ENCODE measurements at regions not wholly inside any gene's neighbourhood (a gene's known extent, or its start where the extent isn't known, plus 50 kb on each side); places are given as distances from the start of the nearest gene placed in this dataset.
"Not testable (repeated sequence)": the region's sequence is repeated elsewhere in the genome, so short reads cannot be mapped to it uniquely, and the experiment has no call there.

GRCh38 chr6:146981981-146982380, 222.2 kb upstream of the STXBP5 start:
- ATAC-seq (no peak), DNase-seq (ENCODE audit: low spot score) (no peak)

- no peak for ATAC-seq
These were observed 219.8 kb upstream of the STXBP5 start for GRCh38 chr6:146984251-146984924.

DNA sequence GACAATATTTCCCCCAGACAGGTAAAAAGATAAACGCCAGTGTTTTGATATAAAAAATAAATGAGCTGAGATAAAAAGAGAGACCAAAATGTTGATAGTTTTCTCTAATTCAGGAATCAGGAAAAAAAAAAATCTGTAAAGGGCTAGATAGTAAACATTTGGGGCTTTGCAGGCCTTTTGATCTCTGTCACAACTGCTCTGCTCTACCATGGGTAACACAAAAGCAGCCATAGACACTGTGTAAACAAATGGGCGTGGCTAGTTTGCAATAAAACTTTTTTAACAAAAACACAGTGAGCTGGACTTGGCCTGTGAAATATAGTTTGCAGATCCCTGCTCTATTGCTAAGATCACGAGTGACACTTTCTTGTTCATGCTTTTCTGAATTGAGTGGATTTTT, 219.1 kb upstream of the STXBP5 start:
- ATAC-seq (no peak), DNase-seq (ENCODE audit: low spot score) (no peak)

More at GRCh38 chr6:146984251-146984924, 219.8 kb upstream of the STXBP5 start:
- no peak for DNase-seq (ENCODE audit: low spot score)

DNA sequence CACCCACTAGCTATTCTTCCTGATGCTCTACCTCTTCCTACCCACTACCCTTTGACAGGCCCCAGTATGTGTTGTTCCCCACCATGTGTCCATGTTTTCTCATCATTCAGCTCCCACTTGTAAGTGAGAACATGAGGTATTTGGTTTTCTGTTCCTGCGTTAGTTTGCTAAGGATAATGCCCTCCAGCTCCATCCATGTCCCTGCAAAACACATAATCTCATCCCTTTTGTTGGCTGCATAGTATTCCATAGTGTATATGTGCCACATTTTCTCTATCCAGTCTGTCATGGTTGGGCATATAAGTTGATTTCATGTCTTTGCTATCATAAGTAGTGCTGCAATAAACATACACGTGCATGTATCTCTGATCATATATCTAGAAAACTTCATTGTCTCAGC, 218.3 kb upstream of the STXBP5 start:
- DNase-seq (ENCODE audit: low spot score) (no peak), ATAC-seq (no peak)

GRCh38 chr6:146987938-146988337, 216.3 kb upstream of the STXBP5 start:
- DNase-seq (ENCODE audit: low spot score); ATAC-seq: not testable (repeated sequence)

DNA sequence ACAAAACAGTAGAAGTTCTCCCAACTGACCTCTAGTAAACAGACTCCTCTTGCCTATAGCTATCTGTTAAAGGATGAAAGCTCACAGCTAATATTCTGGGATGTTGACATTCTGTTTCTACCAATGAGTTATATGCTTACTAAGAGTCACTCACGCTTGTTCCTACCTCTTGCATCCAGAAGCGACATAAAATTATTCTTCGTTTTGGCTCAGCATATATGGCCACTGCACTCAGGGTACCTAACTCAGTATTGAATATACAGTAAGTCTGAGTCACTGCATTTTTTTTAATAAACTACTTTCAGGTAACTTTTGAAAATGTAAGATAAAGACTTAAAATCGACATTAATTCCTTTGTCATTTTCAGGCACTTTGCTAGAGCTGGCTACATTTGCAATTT, 214.4 kb upstream of the STXBP5 start:
- no peak for ATAC-seq

GRCh38 chr6:146990284-146990683, 213.9 kb upstream of the STXBP5 start:
- no peak for DNase-seq (ENCODE audit: low spot score)

More for the DNA sequence above, 214.4 kb upstream of the STXBP5 start:
- no peak for DNase-seq (ENCODE audit: low spot score)

DNA sequence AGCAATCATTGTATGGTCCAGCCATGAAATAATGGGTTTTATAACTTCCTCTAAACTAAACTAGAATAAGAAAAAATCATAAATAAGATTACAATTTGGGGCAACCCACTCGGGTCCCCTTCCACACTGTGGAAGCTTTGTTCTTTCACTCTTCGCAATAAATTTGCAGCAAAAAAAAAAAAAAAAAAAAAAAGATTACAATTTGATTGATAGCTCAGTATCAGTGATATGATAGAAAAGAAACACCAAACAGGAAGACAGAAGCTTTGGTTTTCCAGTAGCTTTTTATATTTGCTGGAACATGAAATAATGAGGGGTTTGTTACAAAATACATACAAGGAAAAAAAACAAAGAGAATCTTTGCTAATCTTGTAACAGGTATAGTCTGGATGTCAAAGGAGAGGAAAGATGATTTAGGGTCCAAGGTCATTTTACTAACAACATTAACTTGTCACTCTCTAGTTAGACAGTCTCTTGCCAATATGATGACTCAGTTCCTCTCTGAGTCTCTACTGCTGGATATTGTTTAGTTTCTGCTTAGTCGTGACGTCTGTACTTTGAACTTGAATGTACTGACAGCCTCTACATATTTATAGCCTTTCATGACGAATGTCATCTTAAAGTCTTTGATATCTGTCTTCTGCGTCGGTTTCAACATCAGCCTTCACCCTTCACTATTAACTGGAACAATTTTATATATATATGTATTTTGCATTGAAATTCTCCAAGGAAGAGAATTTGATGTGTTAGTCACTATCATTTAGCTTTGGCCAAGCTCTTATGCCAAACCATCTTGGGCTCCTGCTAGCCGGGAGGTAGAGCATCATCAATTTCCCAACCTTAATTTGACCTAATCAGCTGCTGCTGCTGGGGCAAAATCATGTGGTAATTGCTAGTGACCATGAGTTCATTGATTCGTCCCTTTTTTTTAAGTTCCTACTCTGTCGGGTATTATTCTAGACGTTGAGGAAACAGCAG, 213.1 kb upstream of the STXBP5 start:
- ATAC-seq (no peak), DNase-seq (ENCODE audit: low spot score) (no peak)

More at GRCh38 chr6:146990284-146990683, 213.9 kb upstream of the STXBP5 start:
- no peak for ATAC-seq

GRCh38 chr6:146997062-146997461, 207.2 kb upstream of the STXBP5 start:
- no peak for ATAC-seq

DNA sequence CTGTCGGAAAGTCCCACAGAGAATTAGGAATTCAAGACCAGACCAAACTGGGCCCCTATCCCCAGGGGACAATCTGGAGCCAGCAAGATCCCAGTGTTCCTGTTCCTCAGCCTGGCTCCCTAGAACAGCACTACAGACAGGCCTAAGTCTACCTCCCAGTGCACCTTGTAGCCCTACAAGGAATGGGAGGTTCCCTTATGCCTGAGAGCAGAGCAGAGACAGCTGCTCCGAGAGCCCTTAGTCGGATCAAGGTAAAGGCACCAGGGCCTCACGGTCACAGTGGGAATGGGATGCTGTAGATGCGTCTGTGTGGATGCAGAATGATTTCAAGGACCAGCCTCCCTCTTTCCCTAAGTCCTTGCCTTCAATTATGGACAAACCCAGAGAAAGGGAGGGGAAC, 204.5 kb upstream of the STXBP5 start:
- no peak for ATAC-seq
- DNase-seq (ENCODE audit: low spot score), result no peak

More at GRCh38 chr6:146997062-146997461, 207.2 kb upstream of the STXBP5 start:
- no peak for DNase-seq (ENCODE audit: low spot score)

GRCh38 chr6:147000545-147001488, 203.4 kb upstream of the STXBP5 start:
- DNase-seq (ENCODE audit: low spot score), result no peak
- ATAC-seq, result no peak

DNA sequence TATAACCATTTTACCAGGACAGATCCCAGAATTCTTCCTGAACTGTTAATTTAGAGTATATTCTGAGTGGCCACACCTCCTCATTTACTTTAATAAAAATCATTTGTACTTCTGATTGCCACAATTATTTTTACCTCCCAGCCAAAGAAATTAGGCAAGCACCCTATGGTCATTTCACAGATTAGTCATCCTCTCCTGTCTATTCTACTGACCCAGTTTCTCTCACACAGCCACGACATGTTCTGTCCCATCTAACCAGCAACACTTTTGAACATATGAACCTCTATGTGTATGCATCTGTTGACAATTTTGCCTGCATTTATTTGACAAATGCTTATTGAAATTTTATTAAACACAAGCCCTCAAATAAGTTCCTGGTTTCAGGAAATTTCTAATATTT, 202.6 kb upstream of the STXBP5 start:
- ATAC-seq (no peak), DNase-seq (ENCODE audit: low spot score) (no peak)

DNA sequence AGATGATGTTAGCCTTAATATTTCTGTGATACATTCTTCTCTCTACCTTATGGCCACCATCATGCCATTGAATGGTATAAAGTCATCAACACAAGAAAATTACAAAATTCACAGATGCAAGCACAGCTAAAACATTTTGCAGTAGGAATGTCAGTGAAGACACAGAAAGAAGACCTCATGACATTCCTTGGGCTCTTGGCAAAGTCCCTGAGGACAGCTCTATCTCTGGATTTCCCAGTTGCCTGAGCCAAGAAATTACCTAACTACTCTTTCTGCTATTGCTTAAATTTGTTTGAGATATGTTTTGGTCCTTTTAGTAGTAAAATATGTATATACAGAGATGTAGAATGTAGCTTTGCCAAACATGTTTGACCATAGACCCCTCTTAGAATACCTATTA, 201.0 kb upstream of the STXBP5 start:
- no peak for DNase-seq (ENCODE audit: low spot score)
- no peak for ATAC-seq

- ATAC-seq (no peak), DNase-seq (ENCODE audit: low spot score) (no peak)
These were observed 198.7 kb upstream of the STXBP5 start for GRCh38 chr6:147005499-147005898.

DNA sequence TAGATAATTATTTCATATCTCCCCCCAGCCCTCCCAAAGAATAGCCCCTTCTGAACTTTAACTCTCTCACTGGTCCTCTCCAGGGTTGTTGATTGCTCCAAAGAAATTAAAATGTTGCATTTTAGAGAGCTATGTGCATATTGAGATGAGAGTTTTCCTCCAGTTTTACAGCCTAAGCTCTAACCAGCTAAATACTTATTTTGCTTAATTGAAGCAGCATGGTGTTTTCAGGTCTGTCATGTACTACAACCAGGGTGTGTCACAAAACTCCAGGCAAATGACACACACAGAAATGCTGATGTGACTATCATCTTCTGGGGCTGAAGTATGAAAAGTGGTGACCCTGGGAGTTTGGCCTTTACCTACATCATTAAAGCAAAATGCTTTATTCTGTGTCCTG, 196.8 kb upstream of the STXBP5 start:
- DNase-seq (ENCODE audit: low spot score) (no peak), ATAC-seq (no peak)

DNA sequence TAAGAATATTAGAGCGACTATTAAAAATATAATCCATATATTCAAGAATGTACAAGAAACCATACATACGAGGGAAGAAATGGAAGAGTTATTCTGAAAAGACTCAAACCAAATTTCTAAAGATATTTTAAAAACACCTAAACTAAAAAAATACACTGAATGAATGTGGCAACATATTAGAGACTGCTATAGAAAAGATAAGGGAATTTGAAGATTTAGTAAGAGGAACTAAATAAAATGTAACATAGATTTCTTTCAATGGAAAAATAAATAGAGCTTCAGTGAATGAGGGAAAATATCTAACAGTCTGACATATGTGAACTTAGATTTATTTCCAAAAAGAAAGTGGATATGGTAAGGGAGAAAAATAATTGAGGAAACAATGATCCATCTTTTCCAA, 194.9 kb upstream of the STXBP5 start:
- ATAC-seq (no peak), DNase-seq (ENCODE audit: low spot score) (no peak)

GRCh38 chr6:147015674-147016073, 188.5 kb upstream of the STXBP5 start:
- no peak for DNase-seq (ENCODE audit: low spot score)
- no peak for ATAC-seq

DNA sequence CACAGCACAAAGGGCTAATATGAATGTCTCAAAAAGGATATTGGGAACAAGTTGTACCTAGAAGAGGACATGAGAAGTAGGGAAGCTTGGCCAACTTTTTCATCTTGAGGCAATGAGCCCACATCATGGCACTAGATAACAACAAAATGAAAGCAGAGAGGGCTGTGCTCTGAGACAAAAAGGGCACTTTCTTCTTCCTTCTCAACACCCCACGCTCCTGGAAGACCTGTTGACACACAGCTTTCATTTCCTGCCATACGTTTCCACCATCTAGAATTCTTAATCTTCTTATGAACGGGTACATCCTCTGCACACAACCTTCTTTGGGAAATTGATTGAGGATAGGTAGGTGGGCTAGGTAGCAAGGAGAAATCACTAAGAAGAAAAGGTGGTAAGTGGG, 187.8 kb upstream of the STXBP5 start:
- DNase-seq (ENCODE audit: low spot score) (no peak), ATAC-seq (no peak)

- no peak for ATAC-seq
- no peak for DNase-seq (ENCODE audit: low spot score)
These were observed 187.1 kb upstream of the STXBP5 start for GRCh38 chr6:147017153-147017552.

DNA sequence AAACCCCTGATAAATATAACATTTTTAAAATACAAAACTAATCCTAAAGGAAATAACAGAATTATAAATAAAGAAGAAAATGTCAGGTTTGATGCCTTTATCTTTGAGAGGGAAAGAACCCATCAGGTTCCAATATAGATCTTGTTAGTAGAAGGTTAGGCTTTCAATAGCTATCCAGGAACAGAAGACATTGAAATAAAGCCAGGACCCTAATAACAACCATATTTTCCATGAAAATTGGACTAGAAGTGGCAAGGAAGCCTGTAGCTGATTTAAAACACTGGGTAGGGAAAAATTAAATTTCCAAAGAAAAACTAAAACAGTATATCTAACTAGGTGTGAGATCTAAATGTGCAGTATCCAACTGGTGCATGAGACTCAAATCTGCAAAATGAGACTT, 185.2 kb upstream of the STXBP5 start:
- no peak for DNase-seq (ENCODE audit: low spot score)
- ATAC-seq, result no peak

GRCh38 chr6:147022041-147022440, 182.2 kb upstream of the STXBP5 start:
- DNase-seq (ENCODE audit: low spot score) (no peak), ATAC-seq (no peak)

Data from left lobe of liver (tissue), 2 donors.